ENCODE measurements at regions not wholly inside any gene's neighbourhood (a gene's known extent, or its start where the extent isn't known, plus 50 kb on each side); places are given as distances from the start of the nearest gene placed in this dataset.
"Not testable (repeated sequence)": the region's sequence is repeated elsewhere in the genome, so short reads cannot be mapped to it uniquely, and the experiment has no call there.

- DNase-seq (ENCODE audit: low spot score) = not testable (repeated sequence)
Observed at GRCh38 chr12:102666176-102666575, 185.8 kb upstream of the IGF1 start.

GRCh38 chr12:102659200-102659911 is 179.0 kb upstream of the IGF1 start:
- DNase-seq (ENCODE audit: low spot score) = no peak

- no peak for DNase-seq (ENCODE audit: low spot score)
Observed at GRCh38 chr12:102653406-102653805, 173.0 kb upstream of the IGF1 start.

- DNase-seq (ENCODE audit: low spot score) = no peak
Observed at GRCh38 chr12:102652645-102653313, 172.4 kb upstream of the IGF1 start.

GRCh38 chr12:102645968-102646367 is 165.6 kb upstream of the IGF1 start:
- DNase-seq (ENCODE audit: low spot score) = no peak

- DNase-seq (ENCODE audit: low spot score) = no peak
Observed at GRCh38 chr12:102643879-102644575, 163.7 kb upstream of the IGF1 start.

- DNase-seq (ENCODE audit: low spot score) = no peak
Observed at GRCh38 chr12:102642199-102642598, 161.8 kb upstream of the IGF1 start.

GRCh38 chr12:102640658-102641057 is 160.3 kb upstream of the IGF1 start:
- not testable (repeated sequence) for DNase-seq (ENCODE audit: low spot score)

- no peak for DNase-seq (ENCODE audit: low spot score)
Observed at GRCh38 chr12:102638777-102639176, 158.4 kb upstream of the IGF1 start.

- no peak for DNase-seq (ENCODE audit: low spot score)
Observed at GRCh38 chr12:102633981-102634605, 153.7 kb upstream of the IGF1 start.

- no peak for DNase-seq (ENCODE audit: low spot score)
Observed at GRCh38 chr12:102631274-102631673, 150.9 kb upstream of the IGF1 start.

- no peak for DNase-seq (ENCODE audit: low spot score)
Observed at GRCh38 chr12:102629262-102629888, 149.0 kb upstream of the IGF1 start.

- no peak for DNase-seq (ENCODE audit: low spot score)
Observed at GRCh38 chr12:102625819-102626218, 145.5 kb upstream of the IGF1 start.

GRCh38 chr12:102622618-102623017 is 142.3 kb upstream of the IGF1 start:
- no peak for DNase-seq (ENCODE audit: low spot score)

- no peak for DNase-seq (ENCODE audit: low spot score)
Observed at GRCh38 chr12:102618197-102618877, 138.0 kb upstream of the IGF1 start.

- DNase-seq (ENCODE audit: low spot score) = no peak
Observed at GRCh38 chr12:102616692-102617091, 136.3 kb upstream of the IGF1 start.

GRCh38 chr12:102611995-102612394 is 131.6 kb upstream of the IGF1 start:
- DNase-seq (ENCODE audit: low spot score) = no peak

- no peak for DNase-seq (ENCODE audit: low spot score)
Observed at GRCh38 chr12:102609996-102610395, 129.6 kb upstream of the IGF1 start.

GRCh38 chr12:102603021-102603420 is 122.7 kb upstream of the IGF1 start:
- DNase-seq (ENCODE audit: low spot score) = no peak

GRCh38 chr12:102602521-102602920 is 122.2 kb upstream of the IGF1 start:
- DNase-seq (ENCODE audit: low spot score) = no peak

GRCh38 chr12:102601621-102602020 is 121.3 kb upstream of the IGF1 start:
- DNase-seq (ENCODE audit: low spot score) = no peak

- no peak for DNase-seq (ENCODE audit: low spot score)
Observed at GRCh38 chr12:102596687-102597086, 116.3 kb upstream of the IGF1 start.
